AG04450 (cell line): ENCODE measurements at regions not wholly inside any gene's neighbourhood (a gene's known extent, or its start where the extent isn't known, plus 50 kb on each side); places are given as distances from the start of the nearest gene placed in this dataset.

Experiments
- CTCF ChIA-PET: fragments of 300-600, 350-600 bp; formaldehyde crosslinking; extraction: SDS; loops from one replicate; lab custom pipeline; 2022; ENCODE audit warnings: antibody characterized with exemption, inconsistent platforms; lab: Charles Lee
- POLR2A ChIA-PET: fragments of 350-600 bp; formaldehyde crosslinking; extraction: SDS; loops from one replicate; lab custom pipeline; 2021; ENCODE audit warnings: antibody characterized with exemption, inconsistent platforms; lab: Yijun Ruan, JAX
- DNase-seq: peaks from one replicate; pipeline ENCODE4 v3.0.0-alpha.2; 2011; ENCODE audit warnings: low read depth, low spot score
- H3K27ac ChIP-seq: one replicate; pipeline ENCODE4 v1.5.1; 2012; ENCODE audit warnings: low read depth, low read length, control low read depth
- H3K27me3 ChIP-seq: one replicate; pipeline ENCODE4 v1.6.0; 2012; ENCODE audit warnings: low read length; ENCODE audit not compliant: control insufficient read depth, insufficient read depth
- H3K4me3 ChIP-seq: 2 replicates; pipeline ENCODE4 v1.5.1; 2011; ENCODE audit warnings: mild to moderate bottlenecking, low read depth, low read length, control low read depth
- H3K9me3 ChIP-seq: 2 replicates; pipeline ENCODE4 v1.5.1; 2012; ENCODE audit warnings: low read length; ENCODE audit not compliant: control insufficient read depth, insufficient read depth
- CTCF ChIP-seq: IDR thresholded peaks from 2 replicates; pipeline ENCODE4 v1.5.1; 2011; ENCODE audit warnings: low read depth, low read length, control low read depth, inconsistent platforms

GRCh38 chr5:166862581-166862980 lies 1428.9 kb upstream of the WWC1 start:
- Histone ChIP-seq H3K27ac (no peak overlapping the region), H3K27me3 (no peaks in the 10 kb centered on the region), H3K4me3 (no peak overlapping the region), H3K9me3 (peaks cover 6% of the 10 kb centered on the region; the same call in 1 of the 2 replicates)
- DNase-seq: no peak
- POLR2A ChIA-PET: no interaction called here
- CTCF ChIA-PET: no interaction called here
- TF ChIP-seq CTCF: no peak

GRCh38 chr5:166865206-166865605 lies 1426.2 kb upstream of the WWC1 start:
- no peak overlapping the region for H3K4me3 ChIP-seq
- peaks cover 6% of the 10 kb centered on the region; the same call in 1 of the 2 replicates for H3K9me3 ChIP-seq
- no peaks in the 10 kb centered on the region for H3K27me3 ChIP-seq
- no peak overlapping the region for H3K27ac ChIP-seq
- POLR2A ChIA-PET: no interaction called here
- CTCF ChIA-PET: no interaction called here
- no peak for TF ChIP-seq CTCF
- no peak for DNase-seq

DNA sequence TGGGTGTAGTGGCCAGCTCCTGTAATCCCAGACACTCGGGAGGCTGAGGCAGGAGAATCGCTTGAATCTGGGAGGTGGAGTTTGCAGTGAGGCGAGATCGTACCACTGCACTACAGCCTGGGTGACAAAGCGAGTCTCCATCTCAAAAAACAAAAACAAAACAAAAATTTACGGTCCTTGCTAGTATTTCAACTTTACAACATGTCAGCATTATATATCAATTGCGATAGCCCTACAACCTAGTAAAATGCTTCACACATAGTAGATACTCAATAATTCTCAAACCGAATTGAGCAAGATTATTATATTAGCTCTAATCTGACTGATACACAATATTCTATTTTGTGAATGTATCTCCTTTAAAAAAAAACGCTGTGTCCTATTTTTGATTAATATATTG lies 1411.0 kb upstream of the WWC1 start:
- Histone ChIP-seq H3K27ac (no peak overlapping the region), H3K27me3 (no peaks in the 10 kb centered on the region), H3K9me3 (peaks cover 14% of the 10 kb centered on the region), H3K4me3 (no peak overlapping the region)
- DNase-seq: no peak
- TF ChIP-seq CTCF: no peak
- ChIA-PET POLR2A (no interaction called here), CTCF (no interaction called here)

DNA sequence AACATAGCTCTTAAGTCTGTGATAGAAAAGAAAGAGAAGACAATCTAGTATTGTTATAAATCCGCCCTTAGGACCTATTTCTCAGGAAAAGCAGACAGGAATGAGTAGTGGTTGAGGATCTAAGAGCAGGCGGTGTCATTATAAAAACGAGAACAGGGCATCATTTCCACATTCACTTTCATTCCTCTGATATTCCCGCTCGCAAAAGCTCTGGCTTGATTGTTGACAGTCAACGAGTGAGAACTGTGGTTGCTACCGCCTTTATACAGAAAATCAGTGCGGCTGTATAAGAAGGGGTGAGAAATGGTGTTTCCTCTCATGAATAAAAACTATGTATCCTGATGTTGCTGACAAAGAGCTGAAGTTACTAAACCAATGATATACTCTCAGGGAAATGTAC lies 1409.6 kb upstream of the WWC1 start:
- TF ChIP-seq CTCF: no peak
- peaks cover 14% of the 10 kb centered on the region for H3K9me3 ChIP-seq

GRCh38 chr5:166883016-166883415 lies 1408.4 kb upstream of the WWC1 start:
- Histone ChIP-seq H3K4me3 (no peak overlapping the region), H3K9me3 (peaks cover 15% of the 10 kb centered on the region), H3K27me3 (no peaks in the 10 kb centered on the region), H3K27ac (no peak overlapping the region)
- DNase-seq: no peak
- no peak for TF ChIP-seq CTCF
- ChIA-PET CTCF (no interaction called here), POLR2A (no interaction called here)

More for the DNA sequence above, 1409.6 kb upstream of the WWC1 start:
- H3K4me3 ChIP-seq: no peak overlapping the region
- ChIA-PET POLR2A (no interaction called here), CTCF (no interaction called here)
- no peak for DNase-seq
- no peaks in the 10 kb centered on the region for H3K27me3 ChIP-seq
- H3K27ac ChIP-seq: no peak overlapping the region
